IMR-90 (cell line): ENCODE measurements at regions not wholly inside any gene's neighbourhood (a gene's known extent, or its start where the extent isn't known, plus 50 kb on each side); places are given as distances from the start of the nearest gene placed in this dataset.

Experiments
- ATAC-seq: fragments of 200-7000 bp; cut with Tn5 transposase; 2 replicates; pipeline ENCODE4 v1.9.1; 2020; ENCODE audit warnings: low read depth, mild to moderate bottlenecking, moderate library complexity
- BruUV-seq: library from RNA; stranded (reverse); fragments of 400-500 nt; replicated peaks from 2 replicates; lab custom pipeline; 2021; lab: Mats Ljungman, UMichigan
- CTCF ChIA-PET: fragments of 300-600 bp; formaldehyde crosslinking; extraction: SDS; loops from one replicate; lab custom pipeline; 2021; ENCODE audit warnings: antibody characterized with exemption; lab: Yijun Ruan, JAX
- POLR2A ChIA-PET: fragments of 300-600 bp; sonication (Branson Sonifier 250); formaldehyde crosslinking; loops from one replicate; lab custom pipeline; 2022; ENCODE audit warnings: antibody characterized with exemption; ENCODE audit not compliant: unreplicated experiment; lab: Charles Lee
- DNase-seq: peaks from one replicate; pipeline ENCODE4 v3.0.0; 2013
- H2AFZ ChIP-seq: replicated peaks from 2 replicates; pipeline ENCODE3; 2013; ENCODE audit warnings: low read length, mild to moderate bottlenecking; ENCODE audit not compliant: poor library complexity
- H2AK5ac ChIP-seq: 2 replicates; pipeline ENCODE4 v1.6.1; 2013; ENCODE audit warnings: low read depth, low read length, inconsistent platforms
- H2AK9ac ChIP-seq: replicated peaks from 2 replicates; pipeline ENCODE3; 2013; ENCODE audit warnings: mild to moderate bottlenecking, low read depth, low read length, moderate library complexity; ENCODE audit not compliant: poor library complexity
- H2BK120ac ChIP-seq: 2 replicates; pipeline ENCODE4 v1.6.1; 2013; ENCODE audit warnings: low read depth, low read length, inconsistent platforms
- H2BK15ac ChIP-seq: 3 replicates; pipeline ENCODE4 v1.6.1; 2013; ENCODE audit warnings: low read depth, low read length, inconsistent platforms
- H2BK20ac ChIP-seq: 2 replicates; pipeline ENCODE4 v1.6.1; 2013; ENCODE audit warnings: low read depth, mild to moderate bottlenecking, inconsistent platforms, low read length, moderate library complexity
- H2BK5ac ChIP-seq: 2 replicates; pipeline ENCODE4 v1.6.1; 2013; ENCODE audit warnings: mild to moderate bottlenecking, low read depth, low read length, inconsistent platforms; ENCODE audit not compliant: poor library complexity, severe bottlenecking
- H3K14ac ChIP-seq: replicated peaks from 2 replicates; pipeline ENCODE4 v1.6.1; 2013; ENCODE audit warnings: low read depth, low read length, inconsistent platforms
- H3K18ac ChIP-seq: 2 replicates; pipeline ENCODE4 v1.6.1; 2013; ENCODE audit warnings: low read depth, low read length, control low read depth
- H3K23ac ChIP-seq: 2 replicates; pipeline ENCODE4 v1.6.1; 2013; ENCODE audit warnings: low read depth, low read length, inconsistent platforms
- H3K27ac ChIP-seq: 2 replicates; pipeline ENCODE4 v1.5.1; 2013; ENCODE audit warnings: mild to moderate bottlenecking, control low read depth, low read length; ENCODE audit not compliant: insufficient read depth
- H3K27me3 ChIP-seq: 2 replicates; pipeline ENCODE4 v1.6.1; 2013; ENCODE audit warnings: low read length; ENCODE audit not compliant: control insufficient read depth, insufficient read depth
- H3K36me3 ChIP-seq: 2 replicates; pipeline ENCODE4 v1.6.1; 2013; ENCODE audit warnings: low read length, mixed read lengths; ENCODE audit not compliant: control insufficient read depth, insufficient read depth
- H3K4ac ChIP-seq: 2 replicates; pipeline ENCODE4 v1.6.1; 2013; ENCODE audit warnings: low read depth, low read length, inconsistent platforms
- H3K4me1 ChIP-seq: 2 replicates; pipeline ENCODE4 v1.6.1; 2013; ENCODE audit warnings: low read length, mixed read lengths; ENCODE audit not compliant: control insufficient read depth, insufficient read depth
- H3K4me2 ChIP-seq: 2 replicates; pipeline ENCODE4 v1.6.1; 2013; ENCODE audit warnings: low read depth, mild to moderate bottlenecking, control low read depth, low read length, moderate library complexity
- H3K4me3 ChIP-seq: 2 replicates; pipeline ENCODE4 v1.5.1; 2013; ENCODE audit warnings: low read depth, mild to moderate bottlenecking, control low read depth, low read length, moderate library complexity; ENCODE audit not compliant: insufficient read depth
- H3K56ac ChIP-seq: 2 replicates; pipeline ENCODE4 v1.6.1; 2013; ENCODE audit warnings: low read length, inconsistent platforms; ENCODE audit not compliant: insufficient read depth; ENCODE audit errors: extremely low read depth
- H3K79me1 ChIP-seq, 2 experiments: 2 replicates each; pipeline ENCODE4 v1.6.1; 2013; ENCODE audit warnings: low read length in 2 of 2, inconsistent platforms in 1 of 2, low read depth in 1 of 2
- H3K9ac ChIP-seq: 2 replicates; pipeline ENCODE4 v1.6.1; 2013; ENCODE audit warnings: low read depth, low read length, control low read depth
- H3K9me1 ChIP-seq: 2 replicates; pipeline ENCODE4 v1.6.1; 2013; ENCODE audit warnings: low read length, inconsistent platforms; ENCODE audit not compliant: insufficient read depth
- H3K9me3 ChIP-seq: 2 replicates; pipeline ENCODE4 v1.6.1; 2013; ENCODE audit warnings: low read length; ENCODE audit not compliant: control insufficient read depth, insufficient read depth
- H4K20me1 ChIP-seq: 2 replicates; pipeline ENCODE4 v1.6.1; 2013; ENCODE audit warnings: low read length, inconsistent platforms; ENCODE audit not compliant: insufficient read depth
- H4K5ac ChIP-seq: 2 replicates; pipeline ENCODE4 v1.6.1; 2013; ENCODE audit warnings: mild to moderate bottlenecking, low read depth, low read length, control low read depth
- H4K8ac ChIP-seq, 2 experiments: 2 replicates each; pipeline ENCODE4 v1.6.1; 2013; ENCODE audit warnings: low read depth in 2 of 2, low read length in 2 of 2, control low read depth in 1 of 2, inconsistent platforms in 1 of 2
- H4K91ac ChIP-seq: 2 replicates; pipeline ENCODE4 v1.6.1; 2013; ENCODE audit warnings: low read depth, low read length, inconsistent platforms; ENCODE audit not compliant: insufficient read depth
- BHLHE40 ChIP-seq: fragments of 150-350 bp; IDR thresholded peaks from 2 replicates; pipeline ENCODE4 v1.6.1; 2016; ENCODE audit warnings: mild to moderate bottlenecking, low read depth, low read length
- CHD1 ChIP-seq: IDR thresholded peaks from 2 replicates; pipeline ENCODE4 v1.6.1; 2012; ENCODE audit warnings: low read depth, low read length, improper control_type of control experiment
- FOS ChIP-seq: fragments of 150-350 bp; IDR thresholded peaks from 2 replicates; pipeline ENCODE4 v1.6.1; 2016; ENCODE audit warnings: low read depth, low read length
- MAZ ChIP-seq: IDR thresholded peaks from 2 replicates; pipeline ENCODE4 v1.6.1; 2012; ENCODE audit warnings: low read depth, mild to moderate bottlenecking, low read length, improper control_type of control experiment, moderate library complexity, borderline replicate concordance
- NFE2L2 ChIP-seq: fragments of 150-350 bp; IDR thresholded peaks from 2 replicates; pipeline ENCODE4 v1.6.1; 2016; ENCODE audit warnings: low read depth, mild to moderate bottlenecking, low read length
- POLR2A ChIP-seq: IDR thresholded peaks from 2 replicates; pipeline ENCODE4 v1.6.1; 2012; ENCODE audit warnings: mild to moderate bottlenecking, low read depth, low read length
- RAD21 ChIP-seq: IDR thresholded peaks from 2 replicates; pipeline ENCODE4 v1.6.1; 2012; ENCODE audit warnings: low read length, improper control_type of control experiment
- SMC3 ChIP-seq: fragments of 150-350 bp; IDR thresholded peaks from 2 replicates; pipeline ENCODE4 v1.6.1; 2016; ENCODE audit warnings: low read depth, mild to moderate bottlenecking, antibody characterized with exemption, low read length, moderate library complexity
- WGBS, 2 experiments: methylation state at CpG; one replicate each; pipeline versions ENCODE4 v1.1.5 to v1.1.7; 2013; ENCODE audit warnings: missing lambda C conversion rate in 2 of 2; ENCODE audit not compliant: insufficient read length in 1 of 2; ENCODE audit errors: extremely low coverage in 2 of 2; 5-methylcytosine and 5-hydroxymethylcytosine counted together
- dilution Hi-C: fragments of 300-500 bp; cut with HindIII; formaldehyde crosslinking; loops from one replicate; pipeline ENCODE4 v1.14.3; 2018; ENCODE audit warnings: low sequenced_read_pairs; ENCODE audit not compliant: unreplicated experiment
- in situ Hi-C: fragments of 300-500 bp; cut with MboI; formaldehyde crosslinking; loops from 3 replicates; pipeline ENCODE4 v1.14.3; 2019; ENCODE audit warnings: low sequenced_read_pairs, inconsistent platforms, mixed read lengths
- intact Hi-C: fragments of 100-400 bp; cut with micrococcal nuclease; formaldehyde crosslinking; loops from 2 replicates; pipeline ENCODE4 v1.10.0; 2022
- TF ChIP-seq, protein P1 (sequence below): conservative IDR thresholded peaks from 2 replicates; pipeline ENCODE4 v1.5.1; 2012; ENCODE audit warnings: mild to moderate bottlenecking, low read depth, low read length, improper control_type of control experiment
- TF ChIP-seq, protein P2 (sequence below): fragments of 150-350 bp; IDR thresholded peaks from 2 replicates; pipeline ENCODE4 v1.6.1; 2016; ENCODE audit warnings: low read depth, mild to moderate bottlenecking, low read length, moderate library complexity, borderline replicate concordance

GRCh38 chr11:109264128-109264527 is 157.9 kb upstream of the C11orf87 start:
- Histone ChIP-seq H3K18ac (no peak overlapping the region), H4K91ac (no peak overlapping the region), H4K8ac (no peak overlapping the region), H3K9me3 (no peaks in the 10 kb centered on the region; the same call in 1 of the 2 replicates), H2BK120ac (no peak overlapping the region), H3K27me3 (no peaks in the 10 kb centered on the region), H2BK15ac (no peak overlapping the region), H3K56ac (no peak overlapping the region), H3K9me1 (no peaks in the 10 kb centered on the region), H4K20me1 (no peaks in the 10 kb centered on the region), H3K9ac (no peak overlapping the region), H3K4ac (no peak overlapping the region), H2BK5ac (no peak overlapping the region), H2AK5ac (no peak overlapping the region), H3K4me1 (no peaks in the 10 kb centered on the region), H3K23ac (no peak overlapping the region), H3K36me3 (no peaks in the 10 kb centered on the region), H4K5ac (no peak overlapping the region), H3K14ac (no peak overlapping the region), H3K79me1 (no peaks in the 10 kb centered on the region), H2AFZ (no peak overlapping the region), H2AK9ac (no peak overlapping the region), H3K4me3 (no peak overlapping the region), H2BK20ac (no peak overlapping the region), H3K27ac (no peak overlapping the region), H3K4me2 (no peak overlapping the region)
- no peak for ATAC-seq
- no peak for TF ChIP-seq NFE2L2
- no peak for TF ChIP-seq RAD21
- TF ChIP-seq CHD1, result no peak
- TF ChIP-seq FOS, result no peak
- TF ChIP-seq MAZ, result no peak
- TF ChIP-seq BHLHE40, result no peak
- TF ChIP-seq POLR2A, result no peak
- no peak for TF ChIP-seq SMC3
- TF ChIP-seq, protein P1, sequence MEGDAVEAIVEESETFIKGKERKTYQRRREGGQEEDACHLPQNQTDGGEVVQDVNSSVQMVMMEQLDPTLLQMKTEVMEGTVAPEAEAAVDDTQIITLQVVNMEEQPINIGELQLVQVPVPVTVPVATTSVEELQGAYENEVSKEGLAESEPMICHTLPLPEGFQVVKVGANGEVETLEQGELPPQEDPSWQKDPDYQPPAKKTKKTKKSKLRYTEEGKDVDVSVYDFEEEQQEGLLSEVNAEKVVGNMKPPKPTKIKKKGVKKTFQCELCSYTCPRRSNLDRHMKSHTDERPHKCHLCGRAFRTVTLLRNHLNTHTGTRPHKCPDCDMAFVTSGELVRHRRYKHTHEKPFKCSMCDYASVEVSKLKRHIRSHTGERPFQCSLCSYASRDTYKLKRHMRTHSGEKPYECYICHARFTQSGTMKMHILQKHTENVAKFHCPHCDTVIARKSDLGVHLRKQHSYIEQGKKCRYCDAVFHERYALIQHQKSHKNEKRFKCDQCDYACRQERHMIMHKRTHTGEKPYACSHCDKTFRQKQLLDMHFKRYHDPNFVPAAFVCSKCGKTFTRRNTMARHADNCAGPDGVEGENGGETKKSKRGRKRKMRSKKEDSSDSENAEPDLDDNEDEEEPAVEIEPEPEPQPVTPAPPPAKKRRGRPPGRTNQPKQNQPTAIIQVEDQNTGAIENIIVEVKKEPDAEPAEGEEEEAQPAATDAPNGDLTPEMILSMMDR, result no peak
- TF ChIP-seq, protein P2, sequence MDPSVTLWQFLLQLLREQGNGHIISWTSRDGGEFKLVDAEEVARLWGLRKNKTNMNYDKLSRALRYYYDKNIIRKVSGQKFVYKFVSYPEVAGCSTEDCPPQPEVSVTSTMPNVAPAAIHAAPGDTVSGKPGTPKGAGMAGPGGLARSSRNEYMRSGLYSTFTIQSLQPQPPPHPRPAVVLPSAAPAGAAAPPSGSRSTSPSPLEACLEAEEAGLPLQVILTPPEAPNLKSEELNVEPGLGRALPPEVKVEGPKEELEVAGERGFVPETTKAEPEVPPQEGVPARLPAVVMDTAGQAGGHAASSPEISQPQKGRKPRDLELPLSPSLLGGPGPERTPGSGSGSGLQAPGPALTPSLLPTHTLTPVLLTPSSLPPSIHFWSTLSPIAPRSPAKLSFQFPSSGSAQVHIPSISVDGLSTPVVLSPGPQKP, result no peak
- DNase-seq, result no peak
- in situ Hi-C loops (no loop called here), dilution Hi-C loops (no loop called here), intact Hi-C loops (no loop called here)
- CTCF ChIA-PET, result no interaction called here
- POLR2A ChIA-PET, result no interaction called here
- WGBS, 2 experiments, result no CpG with 5 or more reads among the region's 1 CpG
- BruUV-seq, result no TSS peak
